ENCODE measurements at regions not wholly inside any gene's neighbourhood (a gene's known extent, or its start where the extent isn't known, plus 50 kb on each side); places are given as distances from the start of the nearest gene placed in this dataset.

- TF ChIP-seq POLR2A (IDR thresholded peaks at IDR 0.05) (no peak), CTCF (IDR thresholded peaks at IDR 0.05) (no peak), POLR2AphosphoS5 (IDR thresholded peaks at IDR 0.05; ENCODE audit: insufficient read depth in 1 of 2, low read depth in 1 of 2) (no peak)
- H3K36me3 ChIP-seq = no peaks in the 10 kb centered on the region
Measured at GRCh38 chr13:53920916-53921315, 892.3 kb downstream of the OLFM4 start.

GRCh38 chr13:53921473-53921872 lies 892.9 kb downstream of the OLFM4 start:
- no peak for DNase-seq (ENCODE audit: extremely low spot score in 2 of 2)
- H3K36me3 ChIP-seq = no peaks in the 10 kb centered on the region
- no peaks in the 10 kb centered on the region for H3K27me3 ChIP-seq
- H3K27ac ChIP-seq = no peak overlapping the region
- no peaks in the 10 kb centered on the region for H3K9me3 ChIP-seq
- TF ChIP-seq CTCF (IDR thresholded peaks at IDR 0.05) (no peak), POLR2A (IDR thresholded peaks at IDR 0.05) (no peak), POLR2AphosphoS5 (IDR thresholded peaks at IDR 0.05; ENCODE audit: insufficient read depth in 1 of 2, low read depth in 1 of 2) (no peak)
- intact Hi-C loops (cut with DNase I) = no loop called here
- H3K4me3 ChIP-seq = no peak overlapping the region
- no peaks in the 10 kb centered on the region for H3K4me1 ChIP-seq

More at GRCh38 chr13:53920916-53921315, 892.3 kb downstream of the OLFM4 start:
- no peaks in the 10 kb centered on the region for H3K9me3 ChIP-seq
- DNase-seq (ENCODE audit: extremely low spot score in 2 of 2) = no peak
- H3K27ac ChIP-seq = no peak overlapping the region
- H3K4me1 ChIP-seq = no peaks in the 10 kb centered on the region
- intact Hi-C loops (cut with DNase I) = no loop called here
- no peak overlapping the region for H3K4me3 ChIP-seq
- no peaks in the 10 kb centered on the region for H3K27me3 ChIP-seq

GRCh38 chr13:53941588-53942190 lies 913.1 kb downstream of the OLFM4 start:
- intact Hi-C loops (cut with DNase I) = no loop called here
- no peak for DNase-seq (ENCODE audit: extremely low spot score in 2 of 2)

GRCh38 chr13:53946500-53946899 lies 917.9 kb downstream of the OLFM4 start:
- no peak for TF ChIP-seq POLR2AphosphoS5 (IDR thresholded peaks at IDR 0.05; ENCODE audit: insufficient read depth in 1 of 2, low read depth in 1 of 2)
- no peak for TF ChIP-seq CTCF (IDR thresholded peaks at IDR 0.05)
- TF ChIP-seq POLR2A (IDR thresholded peaks at IDR 0.05) = no peak
- Histone ChIP-seq H3K27me3 (no peaks in the 10 kb centered on the region), H3K4me3 (no peak overlapping the region), H3K36me3 (no peaks in the 10 kb centered on the region), H3K27ac (no peak overlapping the region), H3K4me1 (no peaks in the 10 kb centered on the region), H3K9me3 (no peaks in the 10 kb centered on the region)
- no peak for DNase-seq (ENCODE audit: extremely low spot score in 2 of 2)
- intact Hi-C loops (cut with DNase I) = no loop called here

More at GRCh38 chr13:53941588-53942190, 913.1 kb downstream of the OLFM4 start:
- Histone ChIP-seq H3K36me3 (no peaks in the 10 kb centered on the region), H3K4me1 (no peaks in the 10 kb centered on the region), H3K9me3 (no peaks in the 10 kb centered on the region), H3K27ac (no peak overlapping the region), H3K4me3 (no peak overlapping the region), H3K27me3 (no peaks in the 10 kb centered on the region)
- TF ChIP-seq POLR2A (IDR thresholded peaks at IDR 0.05) (no peak), CTCF (IDR thresholded peaks at IDR 0.05) (no peak), POLR2AphosphoS5 (IDR thresholded peaks at IDR 0.05; ENCODE audit: insufficient read depth in 1 of 2, low read depth in 1 of 2) (no peak)

DNA sequence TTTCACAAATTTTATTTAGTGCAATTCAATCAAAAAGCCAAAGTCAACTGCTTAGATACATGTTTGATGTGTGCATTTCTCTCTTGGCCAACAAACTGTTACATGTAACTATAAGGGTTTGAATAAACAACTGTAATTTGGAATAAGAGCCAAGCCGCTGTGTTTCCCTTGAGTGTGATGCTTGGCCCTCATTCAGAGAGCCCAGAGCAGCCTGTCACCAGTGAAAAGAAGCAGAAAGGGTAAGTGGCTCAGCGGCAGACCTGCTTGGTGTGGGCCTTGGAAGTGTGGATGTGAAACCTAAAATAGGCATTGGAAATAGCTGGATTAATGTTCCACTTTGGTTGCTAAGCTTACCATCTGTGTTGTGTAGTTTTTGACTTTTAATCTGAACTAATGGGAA lies 924.6 kb downstream of the OLFM4 start:
- H3K4me3 ChIP-seq = no peak overlapping the region
- DNase-seq (ENCODE audit: extremely low spot score in 2 of 2) = no peak

More for the DNA sequence above, 924.6 kb downstream of the OLFM4 start:
- Histone ChIP-seq H3K9me3 (no peaks in the 10 kb centered on the region), H3K27me3 (no peaks in the 10 kb centered on the region), H3K36me3 (no peaks in the 10 kb centered on the region), H3K27ac (no peak overlapping the region), H3K4me1 (no peaks in the 10 kb centered on the region)
- intact Hi-C loops (cut with DNase I) = no loop called here
- TF ChIP-seq CTCF (IDR thresholded peaks at IDR 0.05) (no peak), POLR2AphosphoS5 (IDR thresholded peaks at IDR 0.05; ENCODE audit: insufficient read depth in 1 of 2, low read depth in 1 of 2) (no peak), POLR2A (IDR thresholded peaks at IDR 0.05) (no peak)
